ENCODE measurements at regions not wholly inside any gene's neighbourhood (a gene's known extent, or its start where the extent isn't known, plus 50 kb on each side); places are given as distances from the start of the nearest gene placed in this dataset.
A peak's percentile ranks its signal among the peaks of the same experiment; 100 is the strongest.
"Not testable (repeated sequence)": the region's sequence is repeated elsewhere in the genome, so short reads cannot be mapped to it uniquely, and the experiment has no call there.

GRCh38 chr22:25348996-25349395, 129.6 kb downstream of the CRYBB2 start:
- not testable (repeated sequence) for DNase-seq (ENCODE audit: extremely low read depth in 1 of 2, low read depth in 1 of 2)

GRCh38 chr22:25350551-25350971, 131.1 kb downstream of the CRYBB2 start:
- no peak for DNase-seq (ENCODE audit: extremely low read depth in 1 of 2, low read depth in 1 of 2)

DNA sequence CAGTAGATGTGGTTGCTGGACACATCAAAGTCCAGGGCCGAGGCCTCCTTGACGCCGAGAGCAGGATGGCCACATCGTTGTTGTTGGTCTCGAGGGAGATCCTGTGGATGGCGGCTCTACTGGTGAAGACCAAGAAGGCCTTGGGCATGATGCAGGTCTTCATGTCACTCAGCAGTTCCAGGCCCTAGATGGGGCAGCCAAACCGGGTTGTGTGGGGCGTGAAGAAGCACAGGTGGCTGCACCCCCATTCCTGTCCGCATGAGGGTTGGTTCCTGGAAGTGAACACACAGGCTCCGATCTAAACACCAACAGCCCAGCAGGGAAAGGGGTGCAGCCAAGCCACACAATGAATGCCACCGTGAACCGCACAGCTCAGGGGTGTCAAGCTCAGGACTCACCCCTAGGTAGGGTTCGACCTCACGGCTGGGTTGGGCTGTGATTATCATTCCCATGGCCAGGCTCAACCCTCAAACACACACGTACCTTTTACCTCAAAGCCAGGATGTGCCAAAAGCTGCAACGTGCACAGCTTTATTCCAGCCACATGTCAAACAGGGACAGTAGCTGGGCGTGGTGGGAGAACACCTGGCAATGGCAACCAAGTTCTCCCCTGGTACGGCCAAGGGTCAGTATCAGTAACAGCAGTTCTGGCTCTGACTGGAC, 132.3 kb downstream of the CRYBB2 start:
- no peak for DNase-seq (ENCODE audit: extremely low read depth in 1 of 2, low read depth in 1 of 2)

DNA sequence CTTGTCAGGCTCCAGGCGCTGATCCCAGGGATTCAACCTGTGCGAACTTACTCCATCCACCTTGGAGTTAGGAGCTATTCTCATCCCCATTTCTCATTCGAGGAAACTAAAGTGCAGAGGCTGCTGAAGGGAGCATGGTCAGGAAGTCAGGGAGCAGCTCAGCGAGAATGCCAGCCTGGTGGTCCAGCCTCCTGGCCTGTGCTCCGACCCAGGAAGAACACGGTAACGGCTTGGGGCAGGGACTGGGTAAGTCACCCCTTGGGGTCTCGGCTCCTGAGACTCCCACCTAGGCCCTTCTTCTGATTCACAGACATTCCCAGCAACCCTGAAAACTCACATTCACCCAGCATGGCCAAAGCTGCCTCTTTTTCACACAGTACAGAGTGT, 132.8 kb downstream of the CRYBB2 start:
- DNase-seq (ENCODE audit: extremely low read depth in 1 of 2, low read depth in 1 of 2), result no peak

DNA sequence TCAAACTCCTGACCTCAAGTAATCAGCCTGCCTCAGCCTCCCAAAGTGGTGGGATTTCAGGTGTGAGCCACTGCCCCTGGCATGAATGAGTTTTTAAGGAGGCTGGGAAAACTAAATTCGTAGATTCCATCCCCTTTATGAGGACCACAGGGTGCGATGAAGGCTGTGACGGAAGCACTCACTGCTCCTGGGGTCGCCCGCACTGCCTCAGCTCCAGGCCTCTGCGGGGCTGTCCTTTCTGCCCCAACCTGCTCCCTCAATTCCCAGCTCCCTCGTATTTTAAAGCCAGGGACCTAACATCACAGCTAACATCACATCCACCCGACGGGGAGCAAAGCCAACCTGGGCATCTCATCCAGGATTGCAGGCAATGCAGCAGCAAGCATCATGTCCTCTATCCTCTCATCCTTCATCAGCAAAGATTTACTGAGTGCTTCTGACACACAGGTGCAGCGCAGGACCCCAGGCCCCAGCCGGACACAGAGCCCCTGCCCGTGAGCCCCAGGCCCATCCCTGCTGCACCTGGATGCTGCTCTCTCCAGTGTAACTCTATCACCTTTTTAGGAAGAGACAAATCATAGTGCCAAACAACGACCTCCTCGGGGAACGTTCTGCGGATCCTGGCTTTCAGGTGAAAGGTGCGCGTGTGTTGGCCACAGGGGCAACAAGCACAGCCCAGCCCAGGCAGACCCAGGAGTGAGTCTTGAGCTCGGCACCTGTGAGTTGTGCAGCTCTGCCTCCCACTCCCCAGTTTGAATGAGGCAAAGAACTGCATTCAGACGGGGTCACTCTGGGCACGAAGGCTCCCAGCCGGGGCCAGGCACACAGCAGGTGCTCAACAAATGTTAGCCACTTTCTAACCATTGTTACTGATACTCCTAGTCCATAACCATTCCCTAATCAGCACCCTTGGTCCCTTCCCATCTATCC, 134.3 kb downstream of the CRYBB2 start:
- DNase-seq (ENCODE audit: extremely low read depth in 1 of 2, low read depth in 1 of 2), result no peak

DNA sequence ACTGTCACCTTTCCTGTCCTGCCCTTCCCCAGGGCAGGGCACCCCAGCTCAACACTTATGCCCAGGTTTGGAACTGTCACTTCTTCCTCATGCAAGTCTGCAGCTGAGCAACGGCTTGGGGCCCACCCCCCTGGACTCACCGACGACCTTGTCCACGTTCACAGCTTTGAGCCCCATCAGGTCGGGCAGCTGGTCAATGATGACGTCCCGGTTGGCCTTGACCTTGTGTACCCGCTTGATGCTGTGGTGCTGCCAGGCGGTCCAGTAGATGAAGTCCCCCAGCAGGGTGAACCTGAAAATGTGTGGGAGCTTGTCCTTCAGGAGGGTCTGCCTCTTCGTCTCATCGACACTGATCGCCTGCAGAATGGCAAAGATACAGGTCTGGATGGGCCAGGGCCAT, 135.0 kb downstream of the CRYBB2 start:
- DNase-seq (ENCODE audit: extremely low read depth in 1 of 2, low read depth in 1 of 2), result no peak

- DNase-seq (ENCODE audit: extremely low read depth in 1 of 2, low read depth in 1 of 2), result no peak
Observed at GRCh38 chr22:25357132-25357455, 137.7 kb downstream of the CRYBB2 start.

DNA sequence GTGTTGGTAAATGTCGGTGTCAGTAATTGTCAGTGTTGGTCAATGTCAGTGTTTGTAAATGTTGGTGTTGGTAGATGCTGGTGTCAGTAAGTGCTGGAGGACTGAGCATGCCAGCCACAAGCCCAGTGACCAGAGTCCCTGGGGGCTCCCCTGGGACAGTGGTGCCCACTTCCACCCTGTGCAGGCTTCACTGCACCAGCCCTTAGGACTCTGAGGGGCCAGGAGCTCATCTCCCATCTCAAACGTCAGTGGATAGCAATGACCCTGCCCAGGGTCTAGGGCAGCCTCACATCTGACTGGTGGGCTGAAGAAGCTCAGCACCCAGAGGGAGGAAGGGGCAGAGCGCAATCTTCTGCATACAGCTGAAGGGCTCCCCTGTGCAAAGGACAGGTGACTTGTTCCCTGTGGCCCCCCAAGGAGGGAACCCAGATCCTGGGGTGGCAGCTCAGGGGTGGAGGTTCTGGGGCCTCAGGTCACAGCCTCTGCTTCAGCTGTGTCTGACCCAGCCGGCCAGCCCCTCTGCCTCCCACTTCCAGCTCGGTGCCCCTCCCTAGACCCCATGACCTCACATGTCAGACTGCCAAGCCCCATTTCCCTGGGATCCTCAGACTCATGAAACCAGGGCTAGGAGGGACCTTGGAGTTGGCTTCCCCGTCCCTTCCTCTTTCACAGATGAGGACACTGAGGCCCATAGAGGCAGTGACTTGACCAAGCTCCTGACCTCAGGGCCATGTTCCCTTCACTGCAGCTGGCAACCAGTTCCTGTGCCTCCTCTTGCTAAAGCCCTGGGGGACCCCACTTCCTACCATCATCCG, 138.4 kb downstream of the CRYBB2 start:
- no peak for DNase-seq (ENCODE audit: extremely low read depth in 1 of 2, low read depth in 1 of 2)

DNA sequence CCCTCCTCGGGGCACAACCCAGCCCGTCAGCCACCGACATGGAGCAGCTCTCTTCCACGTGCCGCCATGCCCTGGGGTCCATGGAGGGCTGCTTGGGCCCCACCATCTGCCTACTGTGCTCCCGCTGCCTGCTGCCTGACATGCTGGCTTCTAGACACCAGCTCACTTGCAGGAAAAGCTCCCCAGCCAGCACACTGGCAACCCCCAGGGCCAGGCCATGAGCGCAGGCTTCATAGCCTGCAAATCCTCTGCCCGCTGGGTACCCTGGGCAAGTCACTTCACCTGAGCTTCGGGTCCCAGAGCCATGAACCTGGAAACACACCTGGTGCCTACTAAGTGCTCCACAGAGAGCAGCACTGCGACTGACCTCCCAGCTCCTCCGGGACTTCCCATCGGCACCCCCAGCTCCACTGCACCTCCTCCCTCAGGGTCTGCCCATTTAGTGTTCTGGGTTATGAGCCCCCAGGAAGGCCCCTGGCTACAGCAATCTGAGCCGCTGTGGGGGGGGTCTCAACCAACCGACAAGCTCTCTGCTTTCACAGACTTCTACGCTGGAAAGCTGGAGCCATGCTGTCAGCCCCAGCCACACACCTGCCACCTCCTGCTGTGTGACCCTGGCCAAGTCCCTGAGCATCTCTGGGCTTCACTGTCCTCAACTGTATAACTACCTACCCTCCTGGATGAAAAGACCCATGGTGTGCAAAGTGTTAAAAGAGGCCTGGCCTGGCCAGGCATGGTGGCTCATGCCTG, 139.2 kb downstream of the CRYBB2 start:
- no peak for DNase-seq (ENCODE audit: extremely low read depth in 1 of 2, low read depth in 1 of 2)

DNA sequence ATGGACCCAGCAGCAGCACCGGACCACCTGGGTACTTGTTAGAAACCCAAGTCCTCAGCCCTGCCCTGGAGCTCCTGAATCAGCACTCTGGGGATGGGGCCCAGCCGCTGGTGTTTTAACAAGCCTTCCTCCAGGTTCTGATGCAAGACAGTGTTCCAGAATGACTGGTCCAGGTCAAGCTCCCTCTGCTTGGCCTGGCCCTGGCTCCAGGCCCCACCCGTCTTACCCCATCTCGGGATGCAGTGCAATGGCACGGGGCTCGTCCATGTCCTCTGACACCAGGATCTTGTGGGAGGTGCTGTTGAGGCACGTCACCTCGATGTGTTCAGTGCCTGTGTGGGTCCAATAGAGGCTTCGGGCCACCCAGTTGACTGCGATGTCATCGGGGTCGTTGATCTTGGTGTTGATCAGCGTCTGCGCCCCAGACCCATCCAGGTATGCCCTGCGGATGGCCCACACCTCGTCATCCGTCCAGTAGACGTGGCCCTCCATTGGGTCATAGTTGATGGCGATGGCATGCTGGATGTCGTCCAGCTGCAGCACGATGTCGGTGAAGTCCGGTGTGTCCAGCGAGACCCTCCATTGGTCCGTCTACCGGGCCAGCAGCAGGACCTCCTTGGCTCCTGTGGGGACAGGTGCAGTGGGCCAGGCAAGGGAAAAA, 140.3 kb downstream of the CRYBB2 start:
- DNase-seq (ENCODE audit: extremely low read depth in 1 of 2, low read depth in 1 of 2), result no peak

- DNase-seq (ENCODE audit: extremely low read depth in 1 of 2, low read depth in 1 of 2), result no peak
Observed at GRCh38 chr22:25360411-25360810, 141.0 kb downstream of the CRYBB2 start.

GRCh38 chr22:25360891-25361645, 141.6 kb downstream of the CRYBB2 start:
- DNase-seq (ENCODE audit: extremely low read depth in 1 of 2, low read depth in 1 of 2), result no peak

- no peak for DNase-seq (ENCODE audit: extremely low read depth in 1 of 2, low read depth in 1 of 2)
Observed at GRCh38 chr22:25361899-25362214, 142.4 kb downstream of the CRYBB2 start.

DNA sequence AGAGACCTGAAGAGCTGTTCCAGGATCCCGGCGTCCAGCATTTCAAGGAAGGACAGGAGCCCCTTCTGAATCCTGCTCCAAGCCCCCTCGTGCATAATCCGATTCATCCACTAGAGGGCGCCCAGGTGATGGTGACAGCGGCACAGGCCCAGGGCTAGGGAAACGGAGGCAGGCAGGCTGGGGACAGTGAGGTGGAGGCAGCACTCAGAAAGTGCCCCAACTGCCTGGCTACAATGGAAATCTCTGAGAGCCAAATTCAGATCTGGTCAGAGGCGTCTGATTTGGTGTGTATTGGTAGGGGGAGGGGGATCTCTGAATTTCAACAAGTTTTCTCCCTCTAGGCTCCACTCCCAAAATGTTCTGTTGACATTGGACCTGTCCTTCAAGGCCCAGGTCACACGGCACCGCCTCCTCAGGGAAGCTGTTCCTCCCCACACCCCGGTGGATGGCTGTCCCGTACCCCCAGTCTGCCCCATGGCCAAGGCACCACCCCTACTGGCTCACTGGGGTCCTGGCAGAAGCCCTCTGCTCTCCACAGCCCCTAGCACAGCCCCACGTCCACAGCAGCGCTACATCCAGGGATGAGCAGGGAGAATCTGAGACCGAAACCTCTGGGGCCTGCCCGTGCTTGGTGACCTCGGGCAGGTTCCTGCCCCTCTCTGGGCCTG, 142.9 kb downstream of the CRYBB2 start:
- DNase-seq (ENCODE audit: extremely low read depth in 1 of 2, low read depth in 1 of 2), result peak; percentile 30 to 57

GRCh38 chr22:25362883-25363240, 143.4 kb downstream of the CRYBB2 start:
- DNase-seq (ENCODE audit: extremely low read depth in 1 of 2, low read depth in 1 of 2), result no peak

- no peak for DNase-seq (ENCODE audit: extremely low read depth in 1 of 2, low read depth in 1 of 2)
Observed at GRCh38 chr22:25363474-25363873, 144.0 kb downstream of the CRYBB2 start.

DNA sequence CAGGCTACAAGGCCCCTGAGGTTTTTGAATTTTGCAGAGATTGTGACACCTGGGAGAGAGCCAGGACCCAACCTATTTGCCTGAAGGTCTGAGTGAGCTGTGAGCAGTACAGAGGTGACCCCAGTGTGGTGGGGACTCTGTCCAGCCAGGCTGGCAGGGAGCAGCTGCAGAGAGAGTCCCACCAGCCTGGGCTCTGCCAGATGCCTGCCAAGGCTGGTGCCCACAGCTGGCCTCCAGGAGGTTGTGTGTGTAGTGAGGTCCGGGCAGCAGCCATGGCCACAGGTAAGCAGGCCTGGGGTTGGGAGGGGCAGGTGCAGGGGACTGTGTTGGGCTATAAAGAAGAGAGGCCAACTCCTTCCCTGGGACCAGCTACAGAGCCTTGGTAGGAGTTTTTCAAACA, 144.8 kb downstream of the CRYBB2 start:
- DNase-seq (ENCODE audit: extremely low read depth in 1 of 2, low read depth in 1 of 2), result no peak

DNA sequence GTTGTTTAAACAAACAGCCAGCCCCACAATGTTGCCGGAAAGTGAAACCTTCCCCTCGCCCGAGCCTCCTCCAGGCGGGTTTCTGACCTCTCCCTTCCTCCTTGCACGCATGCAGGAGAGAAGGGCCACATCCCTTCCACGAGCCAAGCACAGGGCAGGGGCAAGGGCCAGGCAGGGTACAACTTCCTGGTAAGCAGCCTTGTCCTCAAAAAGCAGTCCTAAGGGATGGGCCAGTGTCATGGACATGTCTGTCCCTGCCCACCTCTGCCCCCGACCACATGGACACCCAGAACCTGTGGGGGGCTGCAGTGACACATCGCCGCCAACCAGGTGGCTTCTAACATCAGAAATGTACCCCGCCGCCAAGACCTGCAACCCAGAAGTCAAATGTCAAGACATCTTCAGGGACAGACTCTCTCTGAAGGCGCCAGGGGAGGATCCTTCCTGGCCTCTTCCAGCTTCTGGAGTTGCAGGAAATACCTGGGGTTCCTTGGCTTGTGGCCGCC, 145.3 kb downstream of the CRYBB2 start:
- no peak for DNase-seq (ENCODE audit: extremely low read depth in 1 of 2, low read depth in 1 of 2)

Data from stimulated activated CD8-positive, alpha-beta memory T cell treated with anti-CD3 and anti-CD28 coated beads, Interleukin-7, amount 100 ng/mL, for 48 hours (primary cell).